Breast epithelium (tissue), 4 donors: ENCODE measurements at regions not wholly inside any gene's neighbourhood (a gene's known extent, or its start where the extent isn't known, plus 50 kb on each side); places are given as distances from the start of the nearest gene placed in this dataset.

Experiments
- DNase-seq, 2 donors: peaks; one replicate each; pipeline ENCODE4 v3.0.0-alpha.2; 2019; ENCODE audit warnings: low spot score in 2 of 2
- H3K27ac ChIP-seq, 2 donors: fragments of 200-600 bp; sonication (generic) in 1 of 2; one replicate each; pipeline ENCODE4 v1.5.1; 2016 to 2019; ENCODE audit warnings: mild to moderate bottlenecking in 1 of 2
- H3K27me3 ChIP-seq, 2 donors: fragments of 200-600 bp; sonication (generic) in 1 of 2; one replicate each; pipeline versions ENCODE4 v1.5.1 to v1.6.0; 2017 to 2019; ENCODE audit warnings: control low read depth in 1 of 2, mild to moderate bottlenecking in 1 of 2
- H3K36me3 ChIP-seq: fragments of 200-600 bp; one replicate; pipeline ENCODE4 v1.5.1; 2019
- H3K4me1 ChIP-seq, 2 donors: fragments of 200-600 bp; sonication (generic); one replicate each; pipeline ENCODE4 v1.5.1; 2016 to 2019; ENCODE audit warnings: control low read depth in 1 of 2
- H3K4me3 ChIP-seq, 3 donors: fragments of 200-600 bp; sonication (generic); 1 replicate in 2 of 3; 2 replicates in 1 of 3; pipeline ENCODE4 v1.5.1; 2016 to 2019; ENCODE audit warnings: mild to moderate bottlenecking in 3 of 3, moderate library complexity in 2 of 3
- H3K9me3 ChIP-seq, 2 donors: fragments of 200-600 bp; sonication (generic) in 1 of 2; one replicate each; pipeline ENCODE4 v1.5.1; 2016 to 2019; ENCODE audit warnings: control low read depth in 1 of 2
- CTCF ChIP-seq, 3 donors: fragments of 450-650 bp; IDR thresholded peaks; one replicate each; pipeline ENCODE4 v1.5.1; 2016 to 2017; ENCODE audit warnings: antibody characterized with exemption in 3 of 3, mild to moderate bottlenecking in 3 of 3, moderate library complexity in 3 of 3
- POLR2A ChIP-seq: fragments of 450-650 bp; IDR thresholded peaks from one replicate; pipeline ENCODE4 v1.6.1; 2016; ENCODE audit warnings: antibody characterized with exemption, mild to moderate bottlenecking, moderate library complexity
- POLR2AphosphoS5 ChIP-seq, 3 donors: sonication (generic); formaldehyde crosslinking; IDR thresholded peaks; one replicate each; pipeline ENCODE4 v1.6.1; 2017; ENCODE audit warnings: antibody characterized with exemption in 3 of 3
- intact Hi-C: fragments of 100-400 bp; cut with DNase I; formaldehyde crosslinking; loops from one replicate; pipeline ENCODE4 v1.15.1; 2023; ENCODE audit warnings: low total_unique reads

DNA sequence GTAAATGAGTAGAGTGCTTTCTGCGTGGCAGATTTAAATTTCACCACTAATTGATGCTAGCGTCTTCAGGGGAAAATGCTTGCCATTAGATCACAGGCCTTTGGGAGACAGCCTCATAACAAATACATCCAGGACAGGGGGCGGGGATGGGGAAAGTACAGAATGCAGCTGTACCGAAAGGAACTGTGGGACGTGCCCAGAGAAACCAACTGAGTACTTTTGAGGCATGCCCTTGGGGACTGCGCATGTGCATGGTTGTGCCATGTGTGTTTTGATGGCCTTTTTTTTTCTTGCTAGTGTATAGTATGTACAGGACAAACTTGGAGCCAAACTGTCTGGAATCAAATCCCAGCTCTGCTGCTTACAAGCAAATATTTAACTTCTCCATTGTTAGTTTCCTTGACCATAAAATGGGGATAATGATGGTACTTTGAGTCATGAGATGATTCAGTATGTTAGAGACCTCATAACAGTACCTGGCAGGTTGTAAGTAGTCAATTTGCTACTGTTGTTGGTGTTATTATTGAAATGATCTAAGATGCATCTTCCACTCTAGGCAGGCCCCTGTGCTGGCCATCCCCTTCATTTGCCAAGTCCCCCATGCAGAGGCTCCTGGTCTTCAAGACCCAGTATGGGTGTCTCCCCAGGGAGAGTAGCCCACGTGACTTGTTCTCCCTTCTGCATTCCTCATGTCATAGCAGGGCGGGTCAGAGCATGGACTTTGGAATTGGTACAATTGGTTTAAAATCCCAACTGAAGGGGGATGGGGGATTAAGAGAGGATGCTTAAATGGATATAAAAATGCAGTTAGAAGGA lies 68.3 kb upstream of the NPAS1 start:
- Histone ChIP-seq H3K9me3 (no peaks in the 10 kb centered on the region), H3K4me1 (peaks cover 0 to 18% of the 10 kb centered on the region in 2 donors), H3K4me3 (no peak overlapping the region), H3K36me3 (no peaks in the 10 kb centered on the region), H3K27ac (peak overlapping the region in 1 of 2 donors; percentile 8), H3K27me3 (no peaks in the 10 kb centered on the region)
- TF ChIP-seq POLR2A = no peak
- TF ChIP-seq CTCF (IDR thresholded peaks at IDR 0.05) = no peak
- TF ChIP-seq POLR2AphosphoS5 (IDR thresholded peaks at IDR 0.05) = no peak
- no peak for DNase-seq
- intact Hi-C loops = loop anchor here (10.0 kb wide), 1 partner anchor 1707 kb away; the partner anchor contains the start of gene EXOC3L2

DNA sequence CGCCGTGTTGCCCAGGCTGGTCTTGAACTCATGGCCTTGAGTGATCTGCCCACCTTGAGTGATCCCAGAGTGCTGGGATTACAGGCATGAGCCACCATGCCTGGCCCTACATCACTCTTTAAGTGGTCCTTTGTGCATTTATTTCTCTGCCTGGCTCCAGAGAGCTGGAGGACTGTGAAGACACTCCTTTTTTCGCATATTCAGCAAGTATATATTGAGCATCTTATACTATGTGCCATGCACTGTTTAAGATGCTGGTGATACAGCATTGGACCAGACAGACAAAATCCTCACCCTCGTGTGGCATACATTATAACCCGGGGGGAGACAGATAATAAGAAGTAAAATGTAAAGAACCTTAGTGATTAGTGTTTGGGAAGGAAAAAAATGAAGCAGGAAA lies 66.8 kb upstream of the NPAS1 start:
- TF ChIP-seq POLR2A (no peak), POLR2AphosphoS5 (IDR thresholded peaks at IDR 0.05) (no peak), CTCF (IDR thresholded peaks at IDR 0.05) (no peak)
- DNase-seq = no peak
- Histone ChIP-seq H3K4me1 (peaks cover 0 to 14% of the 10 kb centered on the region in 2 donors), H3K4me3 (no peak overlapping the region), H3K36me3 (no peaks in the 10 kb centered on the region), H3K9me3 (no peaks in the 10 kb centered on the region), H3K27ac (no peak overlapping the region), H3K27me3 (no peaks in the 10 kb centered on the region)
- intact Hi-C loops = loop anchor here (10.0 kb wide), 1 partner anchor 1708 kb away; the partner anchor contains the start of gene EXOC3L2

GRCh38 chr19:46953955-46954501 lies 65.6 kb upstream of the NPAS1 start:
- H3K36me3 ChIP-seq = no peaks in the 10 kb centered on the region
- H3K27ac ChIP-seq = peak overlapping the region in 1 of 2 donors; percentile 40

GRCh38 chr19:46954502-46954992 lies 65.1 kb upstream of the NPAS1 start:
- H3K9me3 ChIP-seq = no peaks in the 10 kb centered on the region
- DNase-seq = no peak
- no peak overlapping the region for H3K4me3 ChIP-seq
- TF ChIP-seq POLR2AphosphoS5 (IDR thresholded peaks at IDR 0.05) (no peak), POLR2A (no peak), CTCF (IDR thresholded peaks at IDR 0.05) (no peak)
- no peaks in the 10 kb centered on the region for H3K36me3 ChIP-seq
- H3K27me3 ChIP-seq = no peaks in the 10 kb centered on the region
- peaks cover 0 to 14% of the 10 kb centered on the region in 2 donors for H3K4me1 ChIP-seq
- intact Hi-C loops = loop anchor here (10.0 kb wide), 1 partner anchor 1710 kb away; the partner anchor contains the start of gene EXOC3L2
- peak overlapping the region in 1 of 2 donors; percentile 40 for H3K27ac ChIP-seq

More at GRCh38 chr19:46953955-46954501, 65.6 kb upstream of the NPAS1 start:
- Histone ChIP-seq H3K27me3 (no peaks in the 10 kb centered on the region), H3K4me3 (no peak overlapping the region), H3K9me3 (no peaks in the 10 kb centered on the region), H3K4me1 (peaks cover 0 to 14% of the 10 kb centered on the region in 2 donors)
- TF ChIP-seq POLR2AphosphoS5 (IDR thresholded peaks at IDR 0.05) (no peak), POLR2A (no peak), CTCF (IDR thresholded peaks at IDR 0.05) (no peak)
- intact Hi-C loops = loop anchor here (10.0 kb wide), 1 partner anchor 1709 kb away; the partner anchor contains the start of gene EXOC3L2
- no peak for DNase-seq
